ENCODE measurements at regions not wholly inside any gene's neighbourhood (a gene's known extent, or its start where the extent isn't known, plus 50 kb on each side); places are given as distances from the start of the nearest gene placed in this dataset.

DNA sequence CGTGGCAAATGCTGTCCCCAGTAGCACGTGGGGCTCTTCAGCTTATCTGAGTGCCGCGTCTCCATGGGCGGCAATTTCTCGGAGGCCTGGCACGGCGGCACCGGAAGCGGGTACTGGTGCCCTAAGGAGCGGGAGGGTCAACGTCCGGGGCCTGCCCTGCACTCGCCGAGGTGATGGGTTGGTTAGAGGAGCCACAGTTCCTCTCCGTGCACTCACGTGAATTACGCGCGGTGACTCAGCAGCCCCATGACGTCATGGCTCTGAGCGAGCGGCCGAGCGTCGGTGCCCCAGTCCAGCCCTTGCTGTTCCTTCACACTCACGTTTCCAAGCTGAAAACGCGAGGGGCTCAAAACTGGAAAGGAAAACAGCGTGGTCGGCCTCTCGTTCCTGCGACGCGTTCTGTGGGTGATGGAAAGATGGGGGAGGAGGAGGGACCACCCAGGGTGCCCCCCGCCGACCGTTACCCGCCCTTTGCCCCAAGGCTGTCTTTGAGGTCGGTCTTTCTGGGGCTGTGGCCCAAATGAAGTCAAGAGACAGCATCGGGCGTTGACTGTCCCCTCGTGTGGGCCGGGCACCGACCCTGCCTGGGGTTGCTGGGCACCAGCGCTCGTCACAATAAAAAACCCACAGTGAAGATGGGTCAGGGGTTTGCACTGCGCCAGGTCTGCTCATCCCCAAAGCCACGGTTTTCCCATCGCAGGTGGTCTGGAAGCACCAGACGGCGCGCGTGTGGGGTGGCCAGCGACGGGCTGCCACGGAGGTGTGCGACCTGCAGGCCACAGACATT lies 70.4 kb upstream of the CFAP46 start:
- TF ChIP-seq, protein P1, sequence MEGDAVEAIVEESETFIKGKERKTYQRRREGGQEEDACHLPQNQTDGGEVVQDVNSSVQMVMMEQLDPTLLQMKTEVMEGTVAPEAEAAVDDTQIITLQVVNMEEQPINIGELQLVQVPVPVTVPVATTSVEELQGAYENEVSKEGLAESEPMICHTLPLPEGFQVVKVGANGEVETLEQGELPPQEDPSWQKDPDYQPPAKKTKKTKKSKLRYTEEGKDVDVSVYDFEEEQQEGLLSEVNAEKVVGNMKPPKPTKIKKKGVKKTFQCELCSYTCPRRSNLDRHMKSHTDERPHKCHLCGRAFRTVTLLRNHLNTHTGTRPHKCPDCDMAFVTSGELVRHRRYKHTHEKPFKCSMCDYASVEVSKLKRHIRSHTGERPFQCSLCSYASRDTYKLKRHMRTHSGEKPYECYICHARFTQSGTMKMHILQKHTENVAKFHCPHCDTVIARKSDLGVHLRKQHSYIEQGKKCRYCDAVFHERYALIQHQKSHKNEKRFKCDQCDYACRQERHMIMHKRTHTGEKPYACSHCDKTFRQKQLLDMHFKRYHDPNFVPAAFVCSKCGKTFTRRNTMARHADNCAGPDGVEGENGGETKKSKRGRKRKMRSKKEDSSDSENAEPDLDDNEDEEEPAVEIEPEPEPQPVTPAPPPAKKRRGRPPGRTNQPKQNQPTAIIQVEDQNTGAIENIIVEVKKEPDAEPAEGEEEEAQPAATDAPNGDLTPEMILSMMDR (IDR thresholded peaks at IDR 0.05) = no peak
- TF ChIP-seq POLR2A (IDR thresholded peaks at IDR 0.05) (no peak), EP300 (IDR thresholded peaks at IDR 0.05; ENCODE audit: low read depth) (no peak), POLR2AphosphoS5 (IDR thresholded peaks at IDR 0.05) (no peak)
